Endothelial cell (in vitro differentiated cells): ENCODE measurements at regions not wholly inside any gene's neighbourhood (a gene's known extent, or its start where the extent isn't known, plus 50 kb on each side); places are given as distances from the start of the nearest gene placed in this dataset.
"Not testable (repeated sequence)": the region's sequence is repeated elsewhere in the genome, so short reads cannot be mapped to it uniquely, and the experiment has no call there.

ENCODE experiments used
- DNase-seq: peaks from one replicate; pipeline ENCODE4 v3.0.0; 2021; ENCODE audit warnings: low spot score
- H3K27ac Mint-ChIP-seq: one replicate; pipeline ENCODE4 v1.8.0; 2021; ENCODE audit warnings: mixed read lengths, inconsistent platforms; ENCODE audit not compliant: unreplicated experiment
- H3K27me3 Mint-ChIP-seq: one replicate; pipeline ENCODE4 v1.8.0; 2021; ENCODE audit warnings: mild to moderate bottlenecking, moderate library complexity, mixed read lengths, inconsistent platforms; ENCODE audit not compliant: unreplicated experiment
- H3K36me3 Mint-ChIP-seq: one replicate; pipeline ENCODE4 v1.8.0; 2021; ENCODE audit warnings: mild to moderate bottlenecking, low read depth, mixed read lengths, inconsistent platforms; ENCODE audit not compliant: unreplicated experiment
- H3K4me1 Mint-ChIP-seq: one replicate; pipeline ENCODE4 v1.8.0; 2021; ENCODE audit warnings: mild to moderate bottlenecking, mixed read lengths, inconsistent platforms; ENCODE audit not compliant: unreplicated experiment
- H3K4me3 Mint-ChIP-seq: one replicate; pipeline ENCODE4 v1.8.0; 2021; ENCODE audit warnings: mild to moderate bottlenecking, mixed read lengths, inconsistent platforms; ENCODE audit not compliant: unreplicated experiment
- H3K9me3 Mint-ChIP-seq: one replicate; pipeline ENCODE4 v1.8.0; 2021; ENCODE audit warnings: mixed read lengths, inconsistent platforms; ENCODE audit not compliant: unreplicated experiment
- CTCF ChIP-seq: fragments of 200-600 bp; sonication (generic); IDR thresholded peaks from one replicate; pipeline ENCODE4 v1.5.0; 2021; ENCODE audit warnings: antibody characterized with exemption; ENCODE audit not compliant: unreplicated experiment

DNA sequence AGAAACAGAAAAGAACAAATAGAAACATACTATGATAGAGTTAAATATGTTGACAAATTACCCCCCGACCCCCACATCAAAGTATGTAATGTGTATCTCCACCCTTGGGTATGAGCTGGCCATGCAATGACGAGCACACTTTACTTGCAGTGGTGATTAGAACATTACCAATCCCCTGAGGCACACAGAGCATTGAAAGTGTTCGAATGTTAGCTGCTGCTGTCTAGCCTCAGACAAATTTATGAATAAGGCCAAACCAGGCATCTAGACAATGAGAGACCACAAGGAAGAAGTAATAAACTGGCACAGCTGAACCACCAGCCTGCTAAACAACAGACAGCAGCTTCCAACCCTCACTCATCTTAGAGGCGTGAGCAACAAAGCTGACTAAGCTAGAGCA, 380.5 kb downstream of the DSEL start:
- no peaks in the 10 kb centered on the region for H3K27me3 Mint-ChIP-seq
- TF ChIP-seq CTCF, result no peak
- no peaks in the 10 kb centered on the region for H3K4me1 Mint-ChIP-seq
- no peaks in the 10 kb centered on the region for H3K36me3 Mint-ChIP-seq
- DNase-seq, result no peak
- no peak overlapping the region for H3K4me3 Mint-ChIP-seq
- no peaks in the 10 kb centered on the region for H3K9me3 Mint-ChIP-seq
- no peak overlapping the region for H3K27ac Mint-ChIP-seq

DNA sequence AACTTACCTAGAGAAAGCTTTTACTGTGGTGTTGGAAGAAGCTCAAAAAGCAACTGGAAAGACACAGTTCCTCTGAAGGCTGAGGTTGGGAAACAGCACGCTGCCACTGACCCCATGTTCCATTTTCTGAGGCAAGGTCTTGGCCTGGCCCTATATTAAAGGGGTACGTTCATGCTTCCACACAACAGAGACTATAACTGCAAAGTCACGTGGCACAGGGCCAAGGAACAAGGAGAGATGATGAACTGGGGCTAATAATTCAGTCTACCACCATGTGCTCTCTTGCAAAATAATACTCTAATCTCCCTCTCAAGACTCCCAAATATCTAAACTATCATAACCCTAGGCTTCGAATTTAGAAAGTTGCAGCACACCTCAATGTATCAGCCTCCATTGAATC, 381.6 kb downstream of the DSEL start:
- no peak for TF ChIP-seq CTCF
- H3K4me1 Mint-ChIP-seq, result no peaks in the 10 kb centered on the region
- H3K9me3 Mint-ChIP-seq, result no peaks in the 10 kb centered on the region
- H3K36me3 Mint-ChIP-seq, result no peaks in the 10 kb centered on the region
- H3K27ac Mint-ChIP-seq, result no peak overlapping the region
- H3K27me3 Mint-ChIP-seq, result no peaks in the 10 kb centered on the region
- DNase-seq, result no peak
- no peak overlapping the region for H3K4me3 Mint-ChIP-seq

- no peak overlapping the region for H3K4me3 Mint-ChIP-seq
- H3K27ac Mint-ChIP-seq, result no peak overlapping the region
- no peaks in the 10 kb centered on the region for H3K4me1 Mint-ChIP-seq
- no peak for DNase-seq
- TF ChIP-seq CTCF, result no peak
- no peaks in the 10 kb centered on the region for H3K27me3 Mint-ChIP-seq
- H3K9me3 Mint-ChIP-seq, result no peaks in the 10 kb centered on the region
- no peaks in the 10 kb centered on the region for H3K36me3 Mint-ChIP-seq
Measured at GRCh38 chr18:67133669-67134068, 382.9 kb downstream of the DSEL start.

DNA sequence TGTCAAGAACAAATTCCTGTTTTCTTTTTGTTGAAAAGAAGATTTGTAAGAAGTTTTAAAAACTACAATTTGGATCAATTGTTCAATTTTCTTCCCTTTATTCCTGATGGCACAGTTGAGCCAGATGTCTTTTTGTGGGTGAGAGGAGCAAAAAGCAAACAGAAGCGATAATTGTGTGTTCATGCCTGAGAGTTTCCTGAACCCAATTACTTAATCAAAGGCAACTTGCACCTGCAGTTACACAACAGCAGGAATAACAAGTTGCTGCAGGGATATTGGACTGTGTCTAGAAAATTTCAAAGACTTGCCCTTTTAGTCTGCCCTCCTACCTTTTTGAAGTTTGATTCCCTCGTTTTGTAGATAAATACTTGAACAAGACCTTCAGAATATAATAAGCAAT, 383.6 kb downstream of the DSEL start:
- H3K36me3 Mint-ChIP-seq, result no peaks in the 10 kb centered on the region
- H3K9me3 Mint-ChIP-seq, result no peaks in the 10 kb centered on the region
- no peak for TF ChIP-seq CTCF
- no peak for DNase-seq
- H3K4me3 Mint-ChIP-seq, result no peak overlapping the region
- H3K4me1 Mint-ChIP-seq, result no peaks in the 10 kb centered on the region
- no peaks in the 10 kb centered on the region for H3K27me3 Mint-ChIP-seq
- H3K27ac Mint-ChIP-seq, result no peak overlapping the region

- H3K36me3 Mint-ChIP-seq, result no peaks in the 10 kb centered on the region
- H3K9me3 Mint-ChIP-seq, result no peaks in the 10 kb centered on the region
- H3K4me1 Mint-ChIP-seq, result no peaks in the 10 kb centered on the region
- H3K27ac Mint-ChIP-seq, result no peak overlapping the region
- no peak for DNase-seq
- H3K4me3 Mint-ChIP-seq, result no peak overlapping the region
- TF ChIP-seq CTCF, result no peak
- no peaks in the 10 kb centered on the region for H3K27me3 Mint-ChIP-seq
Measured at GRCh38 chr18:67131498-67131897, 385.0 kb downstream of the DSEL start.

DNA sequence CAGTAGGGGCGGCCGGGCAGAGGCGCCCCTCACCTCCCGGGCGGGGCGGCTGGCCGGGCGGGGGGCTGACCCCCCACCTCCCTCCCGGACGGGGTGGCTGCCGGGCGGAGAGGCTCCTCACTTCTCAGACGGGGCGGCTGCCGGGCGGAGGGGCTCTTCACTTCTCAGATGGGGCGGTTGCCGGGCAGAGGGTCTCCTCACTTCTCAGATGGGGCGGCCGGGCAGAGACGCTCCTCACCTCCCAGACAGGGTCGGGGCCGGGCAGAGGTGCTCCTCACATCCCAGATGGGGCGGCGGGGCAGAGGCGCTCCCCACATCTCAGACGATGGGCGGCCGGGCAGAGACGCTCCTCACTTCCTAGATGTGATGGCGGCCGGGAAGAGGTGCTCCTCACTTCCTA, 389.8 kb downstream of the DSEL start:
- H3K4me1 Mint-ChIP-seq, H3K9me3 Mint-ChIP-seq, H3K27ac Mint-ChIP-seq, H3K36me3 Mint-ChIP-seq, DNase-seq, H3K27me3 Mint-ChIP-seq, H3K4me3 Mint-ChIP-seq: not testable (repeated sequence)
